GM23338 (cell line): ENCODE measurements at regions not wholly inside any gene's neighbourhood (a gene's known extent, or its start where the extent isn't known, plus 50 kb on each side); places are given as distances from the start of the nearest gene placed in this dataset.
"Not testable (repeated sequence)": the region's sequence is repeated elsewhere in the genome, so short reads cannot be mapped to it uniquely, and the experiment has no call there.

Experiments
- ATAC-seq: fragments of 200-7000 bp; cut with Tn5 transposase; 3 replicates; pipeline ENCODE4 v1.9.1; 2020
- DNase-seq: peaks from one replicate; pipeline ENCODE4 v3.0.0-alpha.2; 2015; ENCODE audit warnings: low spot score
- H2AFZ ChIP-seq: fragments of 200-600 bp; sonication (generic); 2 replicates; pipeline ENCODE4 v1.8.0; 2016; ENCODE audit warnings: antibody characterized with exemption, mild to moderate bottlenecking, moderate library complexity
- H3F3A ChIP-seq: fragments of 200-600 bp; sonication (generic); replicated peaks from 2 replicates; pipeline ENCODE4 v1.8.0; 2017; ENCODE audit warnings: antibody characterized with exemption, mixed run types, low read depth
- H3K27ac ChIP-seq: fragments of 200-600 bp; sonication (generic); 2 replicates; pipeline ENCODE4 v1.6.1; 2016; ENCODE audit warnings: low read depth
- H3K27me3 ChIP-seq: fragments of 200-600 bp; sonication (generic); 2 replicates; pipeline ENCODE4 v1.8.0; 2016; ENCODE audit warnings: mild to moderate bottlenecking, mixed run types, moderate library complexity; ENCODE audit not compliant: insufficient read depth
- H3K36me3 ChIP-seq: fragments of 200-600 bp; sonication (generic); 2 replicates; pipeline ENCODE4 v1.8.0; 2016; ENCODE audit warnings: mild to moderate bottlenecking; ENCODE audit not compliant: insufficient read depth
- H3K4me1 ChIP-seq: fragments of 200-600 bp; sonication (generic); 2 replicates; pipeline ENCODE4 v1.8.0; 2016; ENCODE audit warnings: mild to moderate bottlenecking, moderate library complexity; ENCODE audit not compliant: insufficient read depth
- H3K4me2 ChIP-seq: fragments of 200-600 bp; sonication (generic); 2 replicates; pipeline ENCODE4 v1.7.1; 2017; ENCODE audit warnings: mixed run types
- H3K4me3 ChIP-seq: fragments of 200-600 bp; sonication (generic); 2 replicates; pipeline ENCODE4 v1.6.1; 2016; ENCODE audit warnings: mixed run types
- H3K79me2 ChIP-seq: fragments of 200-600 bp; sonication (generic); replicated peaks from 2 replicates; pipeline ENCODE4 v1.8.0; 2017; ENCODE audit warnings: mild to moderate bottlenecking; ENCODE audit not compliant: insufficient read depth
- H3K9me2 ChIP-seq: fragments of 200-600 bp; sonication (generic); 2 replicates; pipeline ENCODE4 v1.8.0; 2017; ENCODE audit not compliant: insufficient read depth
- H4K20me1 ChIP-seq: fragments of 200-600 bp; sonication (generic); replicated peaks from 2 replicates; pipeline ENCODE4 v1.8.0; 2017; ENCODE audit warnings: mild to moderate bottlenecking; ENCODE audit not compliant: insufficient read depth
- H3K27ac Mint-ChIP-seq: 2 replicates; pipeline ENCODE4 v1.8.0; 2020; ENCODE audit warnings: inconsistent platforms, mild to moderate bottlenecking, moderate library complexity, mixed read lengths
- H3K27me3 Mint-ChIP-seq: 3 replicates; pipeline ENCODE4 v1.8.0; 2022; ENCODE audit warnings: low read depth, mild to moderate bottlenecking, moderate library complexity, mixed read lengths, inconsistent platforms; ENCODE audit not compliant: insufficient read depth, poor library complexity
- H3K36me3 Mint-ChIP-seq: 3 replicates; pipeline ENCODE4 v1.8.0; 2021; ENCODE audit warnings: low read depth, mild to moderate bottlenecking, inconsistent platforms, moderate library complexity, mixed read lengths
- H3K4me1 Mint-ChIP-seq: 3 replicates; pipeline ENCODE4 v1.8.0; 2020; ENCODE audit warnings: mild to moderate bottlenecking, inconsistent platforms, mixed read lengths
- H3K4me3 Mint-ChIP-seq: 3 replicates; pipeline ENCODE4 v1.8.0; 2021; ENCODE audit warnings: moderate library complexity, mild to moderate bottlenecking, inconsistent platforms, mixed read lengths
- H3K9me3 Mint-ChIP-seq: 3 replicates; pipeline ENCODE4 v1.8.0; 2020; ENCODE audit warnings: moderate library complexity, mild to moderate bottlenecking, inconsistent platforms, mixed read lengths
- REST ChIP-seq: IDR thresholded peaks from one replicate; pipeline ENCODE4 v1.6.1; 2018; ENCODE audit warnings: antibody characterized with exemption; ENCODE audit not compliant: unreplicated experiment
- STAT1 ChIP-seq: IDR thresholded peaks from one replicate; pipeline ENCODE4 v1.6.1; 2016; ENCODE audit warnings: antibody characterized with exemption; ENCODE audit not compliant: unreplicated experiment
- TF ChIP-seq, protein P1 (sequence below), 2 experiments: fragments of 200-600 bp in 1 of 2; sonication (generic) in 1 of 2; conservative IDR thresholded peaks; 2 replicates each; pipeline versions ENCODE4 v1.5.1 to v1.6.1; 2016 to 2017; ENCODE audit warnings: antibody characterized with exemption in 2 of 2, low read depth in 2 of 2, mild to moderate bottlenecking in 2 of 2, moderate library complexity in 1 of 2

GRCh38 chr6:43925636-43926139, 155.7 kb downstream of the VEGFA start:
- not testable (repeated sequence) for H3K9me2 ChIP-seq, H3K4me1 ChIP-seq, H3K9me3 Mint-ChIP-seq, H3K4me3 Mint-ChIP-seq, H3K27me3 ChIP-seq, ATAC-seq, H3K4me2 ChIP-seq, H3K36me3 ChIP-seq, DNase-seq, H3F3A ChIP-seq, H4K20me1 ChIP-seq, H2AFZ ChIP-seq, H3K36me3 Mint-ChIP-seq, H3K79me2 ChIP-seq, H3K4me3 ChIP-seq, H3K27ac ChIP-seq
- peaks cover 24% of the 10 kb centered on the region for H3K4me1 Mint-ChIP-seq
- H3K27ac Mint-ChIP-seq, result peak overlapping the region; percentile 99
- peaks cover 16% of the 10 kb centered on the region for H3K27me3 Mint-ChIP-seq

DNA sequence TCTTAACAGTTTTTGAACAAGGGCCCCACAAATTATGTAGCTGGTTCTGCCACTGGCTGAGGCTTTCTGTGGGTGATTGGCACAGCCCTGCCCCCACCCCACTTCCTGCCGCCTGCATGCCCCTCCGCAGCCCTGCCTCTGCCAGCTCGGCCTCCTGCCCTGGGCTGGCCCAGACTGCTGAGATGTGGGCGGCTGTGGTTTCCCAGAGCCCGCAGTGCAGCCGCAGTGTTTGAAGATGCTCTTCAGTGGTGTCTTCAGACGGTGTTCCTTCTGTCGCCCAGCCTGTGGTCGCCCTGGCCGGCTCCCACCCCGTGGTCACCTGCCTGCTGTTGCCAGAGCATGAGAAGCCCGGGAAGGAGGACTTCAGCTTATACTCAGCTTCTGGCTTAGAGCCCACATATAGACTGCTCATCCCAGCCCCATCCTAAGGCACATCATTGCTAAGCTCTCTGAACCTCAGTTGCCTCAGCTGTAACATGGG, 154.3 kb downstream of the VEGFA start:
- no peaks in the 10 kb centered on the region for H3K27me3 ChIP-seq
- H3K9me3 Mint-ChIP-seq, result no peaks in the 10 kb centered on the region
- peaks cover 7% of the 10 kb centered on the region; the same call in 1 of the 2 replicates for H3K4me1 ChIP-seq
- H3K4me1 Mint-ChIP-seq, result peaks cover 30% of the 10 kb centered on the region
- H3K36me3 ChIP-seq, result no peaks in the 10 kb centered on the region
- H3K27ac ChIP-seq, result no peak overlapping the region
- ATAC-seq, result no peak
- H3K36me3 Mint-ChIP-seq, result no peaks in the 10 kb centered on the region
- TF ChIP-seq STAT1, result no peak
- no peaks in the 10 kb centered on the region for H4K20me1 ChIP-seq
- H3K79me2 ChIP-seq, result no peaks in the 10 kb centered on the region
- no peak overlapping the region for H3K4me3 ChIP-seq
- H3K4me3 Mint-ChIP-seq, result no peak overlapping the region
- no peaks in the 10 kb centered on the region for H3K9me2 ChIP-seq
- 0 out of 2 replicates have a peak overlapping the region, but pooled peaks have one; percentile 27 for H3K27ac Mint-ChIP-seq
- no peak overlapping the region for H2AFZ ChIP-seq
- peaks cover 16% of the 10 kb centered on the region for H3K27me3 Mint-ChIP-seq
- no peaks in the 10 kb centered on the region for H3F3A ChIP-seq
- H3K4me2 ChIP-seq, result no peak overlapping the region
- DNase-seq, result no peak

GRCh38 chr6:43923376-43924221, 153.6 kb downstream of the VEGFA start:
- peaks cover 30% of the 10 kb centered on the region for H3K4me1 Mint-ChIP-seq
- H3K36me3 Mint-ChIP-seq, result no peaks in the 10 kb centered on the region
- no peaks in the 10 kb centered on the region for H3F3A ChIP-seq
- H2AFZ ChIP-seq, result no peak overlapping the region
- no peaks in the 10 kb centered on the region for H4K20me1 ChIP-seq
- H3K4me3 ChIP-seq, result no peak overlapping the region
- H3K27me3 Mint-ChIP-seq, result peaks cover 14% of the 10 kb centered on the region
- no peaks in the 10 kb centered on the region for H3K9me3 Mint-ChIP-seq
- no peaks in the 10 kb centered on the region for H3K36me3 ChIP-seq
- ATAC-seq (no peak), DNase-seq (no peak)
- peaks cover 7% of the 10 kb centered on the region; the same call in 1 of the 2 replicates for H3K4me1 ChIP-seq
- no peak overlapping the region for H3K4me2 ChIP-seq
- H3K79me2 ChIP-seq, result no peaks in the 10 kb centered on the region
- no peaks in the 10 kb centered on the region for H3K27me3 ChIP-seq
- H3K9me2 ChIP-seq, result no peaks in the 10 kb centered on the region
- no peak overlapping the region for H3K27ac ChIP-seq
- H3K4me3 Mint-ChIP-seq, result no peak overlapping the region
- no peak overlapping the region for H3K27ac Mint-ChIP-seq
- TF ChIP-seq, protein P1, sequence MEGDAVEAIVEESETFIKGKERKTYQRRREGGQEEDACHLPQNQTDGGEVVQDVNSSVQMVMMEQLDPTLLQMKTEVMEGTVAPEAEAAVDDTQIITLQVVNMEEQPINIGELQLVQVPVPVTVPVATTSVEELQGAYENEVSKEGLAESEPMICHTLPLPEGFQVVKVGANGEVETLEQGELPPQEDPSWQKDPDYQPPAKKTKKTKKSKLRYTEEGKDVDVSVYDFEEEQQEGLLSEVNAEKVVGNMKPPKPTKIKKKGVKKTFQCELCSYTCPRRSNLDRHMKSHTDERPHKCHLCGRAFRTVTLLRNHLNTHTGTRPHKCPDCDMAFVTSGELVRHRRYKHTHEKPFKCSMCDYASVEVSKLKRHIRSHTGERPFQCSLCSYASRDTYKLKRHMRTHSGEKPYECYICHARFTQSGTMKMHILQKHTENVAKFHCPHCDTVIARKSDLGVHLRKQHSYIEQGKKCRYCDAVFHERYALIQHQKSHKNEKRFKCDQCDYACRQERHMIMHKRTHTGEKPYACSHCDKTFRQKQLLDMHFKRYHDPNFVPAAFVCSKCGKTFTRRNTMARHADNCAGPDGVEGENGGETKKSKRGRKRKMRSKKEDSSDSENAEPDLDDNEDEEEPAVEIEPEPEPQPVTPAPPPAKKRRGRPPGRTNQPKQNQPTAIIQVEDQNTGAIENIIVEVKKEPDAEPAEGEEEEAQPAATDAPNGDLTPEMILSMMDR (conservative IDR thresholded peaks at IDR 0.05; ENCODE audit: low read depth in 2 of 2), result no peak
- no peak for TF ChIP-seq REST
